Stimulated activated CD4-positive, alpha-beta T cell treated with anti-CD3 and anti-CD28 coated beads, Interleukin-2, amount 100 ng/mL, for 4 hours (primary cell): ENCODE measurements at regions not wholly inside any gene's neighbourhood (a gene's known extent, or its start where the extent isn't known, plus 50 kb on each side); places are given as distances from the start of the nearest gene placed in this dataset.
"Not testable (repeated sequence)": the region's sequence is repeated elsewhere in the genome, so short reads cannot be mapped to it uniquely, and the experiment has no call there.

Source experiments
- DNase-seq: peaks from one replicate; pipeline ENCODE4 v3.0.0-alpha.2; 2020; ENCODE audit warnings: low read depth

DNA sequence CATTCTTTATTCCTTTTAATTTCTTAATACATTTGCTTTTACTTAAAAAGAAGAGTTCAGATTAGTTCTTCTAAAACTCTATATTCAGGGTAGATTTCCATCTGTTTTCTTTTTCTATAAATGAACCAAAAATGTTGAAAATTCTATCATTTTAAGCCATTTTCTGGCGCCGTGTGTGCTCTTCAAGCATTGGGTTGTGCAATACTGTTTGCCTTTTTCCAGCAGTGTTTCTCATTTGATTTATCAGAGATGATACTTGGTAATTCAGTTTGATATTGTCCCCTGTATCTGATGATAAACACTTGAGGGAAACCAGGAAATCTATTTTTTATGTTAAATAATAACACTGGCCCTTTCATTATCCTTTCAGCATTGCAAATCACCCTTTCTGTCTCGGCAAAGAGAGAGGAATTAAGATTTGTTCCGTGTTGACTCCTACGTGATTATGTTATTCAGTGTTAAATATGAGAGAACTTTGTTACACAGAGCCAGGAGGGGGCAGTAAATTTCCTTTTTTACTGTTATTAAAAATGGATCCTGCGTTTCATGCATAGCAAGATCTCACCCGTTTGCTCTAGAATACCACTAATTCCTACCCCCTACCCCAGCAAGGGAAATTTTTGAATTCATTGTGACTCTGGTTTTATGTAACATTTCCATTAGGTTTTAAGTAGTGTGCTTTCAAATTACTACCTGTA, 606.9 kb upstream of the RBFOX1 start:
- no peak for DNase-seq

DNA sequence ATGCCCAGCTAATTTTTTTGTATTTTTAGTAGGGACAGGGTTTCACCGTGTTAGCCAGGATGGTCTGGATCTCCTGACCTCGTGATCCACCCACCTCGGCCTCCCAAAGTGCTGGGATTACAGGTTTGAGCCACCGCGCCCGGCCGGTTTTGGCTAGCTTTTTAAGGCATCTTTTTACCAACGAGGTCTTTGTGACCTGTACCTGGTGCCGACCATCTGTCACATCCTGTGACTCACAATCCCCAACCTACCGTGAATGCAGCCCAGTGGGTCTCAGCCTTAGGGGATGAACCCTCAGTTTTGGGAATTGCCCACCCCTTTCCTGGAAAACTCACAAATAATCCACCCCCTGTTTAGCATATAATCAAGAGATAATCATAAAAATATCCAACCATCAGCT, 607.4 kb upstream of the RBFOX1 start:
- DNase-seq: not testable (repeated sequence)

DNA sequence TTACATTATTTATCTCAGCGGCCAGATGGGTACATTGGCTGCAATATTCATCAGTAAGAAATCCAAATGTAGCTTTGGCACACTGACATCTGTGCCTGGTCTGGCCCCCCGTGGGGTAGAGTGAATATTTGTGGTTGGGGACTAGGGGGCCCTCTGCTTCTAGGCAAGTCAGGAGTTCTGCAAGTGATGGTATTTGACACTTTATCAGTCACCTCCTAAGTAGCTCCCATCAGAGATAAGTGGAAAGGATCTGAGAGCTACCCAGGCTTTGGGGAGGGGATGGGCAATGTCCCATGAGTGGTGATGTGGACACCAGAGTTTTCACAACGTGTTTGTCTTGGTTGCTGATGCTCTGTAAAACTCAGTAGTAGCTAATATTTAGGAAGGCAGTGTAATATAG, 609.9 kb upstream of the RBFOX1 start:
- no peak for DNase-seq

DNA sequence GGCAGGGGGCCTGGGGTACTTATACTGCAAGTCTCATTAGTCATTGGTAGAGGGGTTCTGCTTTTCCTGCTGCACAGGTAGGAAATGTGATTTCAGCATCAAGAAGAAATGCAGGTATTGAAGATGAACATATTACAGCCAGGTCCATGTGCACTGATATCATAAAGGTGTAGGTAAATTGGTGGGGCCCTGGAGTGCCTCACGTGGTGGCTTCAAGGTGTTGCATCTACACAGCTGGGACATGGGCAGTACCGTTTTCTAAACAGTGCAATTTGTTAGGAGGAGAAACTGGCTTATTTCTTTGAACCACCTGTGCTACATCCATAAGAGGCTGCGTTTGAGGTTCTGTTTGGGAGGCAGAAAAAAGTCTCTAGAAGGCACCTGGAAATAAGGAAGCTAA, 618.1 kb upstream of the RBFOX1 start:
- no peak for DNase-seq

DNA sequence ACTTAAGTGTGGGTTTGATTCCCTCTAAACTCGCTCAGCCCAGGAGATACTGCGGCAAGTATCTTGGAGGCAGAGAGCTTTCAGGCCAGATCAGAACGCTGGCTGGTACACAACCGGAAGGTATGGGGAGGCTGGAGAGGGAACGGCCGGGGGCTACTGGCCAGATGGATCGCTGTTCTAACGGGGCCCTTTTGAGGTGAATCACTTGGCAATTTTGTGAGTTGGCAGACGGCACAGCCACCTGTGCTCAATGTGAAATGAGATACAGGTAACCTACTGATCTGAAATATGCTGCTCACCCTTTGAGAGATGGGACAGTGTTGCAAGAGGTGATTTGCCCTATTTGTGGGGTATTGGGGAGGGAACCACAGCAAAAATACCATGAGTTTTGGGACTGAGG, 622.9 kb upstream of the RBFOX1 start:
- no peak for DNase-seq

DNA sequence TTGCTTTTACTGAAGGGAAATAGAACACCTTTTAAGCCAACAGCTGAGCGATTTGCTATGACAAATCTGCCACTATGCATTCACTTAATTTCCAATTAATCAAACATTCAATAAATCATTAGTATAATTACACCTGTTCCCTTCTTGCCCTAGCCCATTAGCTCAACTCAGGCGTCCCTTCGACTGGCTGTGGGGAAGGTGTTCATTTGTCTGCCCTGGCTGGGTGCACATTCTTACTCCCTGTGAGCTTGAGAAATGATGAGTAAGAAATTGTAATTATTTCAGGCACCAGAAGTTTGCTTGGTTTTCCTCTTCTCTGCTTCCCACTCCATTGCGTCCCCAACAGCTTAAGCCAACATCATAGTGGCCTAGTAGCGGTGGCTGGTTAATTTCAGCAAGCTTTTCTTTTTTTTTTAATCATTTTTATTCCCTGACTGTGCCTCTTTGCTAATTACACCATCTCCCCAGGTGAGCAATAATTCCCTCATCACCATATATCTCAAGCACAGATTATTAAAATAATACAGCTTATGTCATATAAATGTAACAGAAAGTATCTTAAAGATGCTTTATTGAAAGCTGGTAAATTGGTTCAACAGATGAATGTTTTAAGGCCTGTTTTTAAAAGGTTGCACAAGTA, 623.9 kb upstream of the RBFOX1 start:
- DNase-seq: no peak

DNA sequence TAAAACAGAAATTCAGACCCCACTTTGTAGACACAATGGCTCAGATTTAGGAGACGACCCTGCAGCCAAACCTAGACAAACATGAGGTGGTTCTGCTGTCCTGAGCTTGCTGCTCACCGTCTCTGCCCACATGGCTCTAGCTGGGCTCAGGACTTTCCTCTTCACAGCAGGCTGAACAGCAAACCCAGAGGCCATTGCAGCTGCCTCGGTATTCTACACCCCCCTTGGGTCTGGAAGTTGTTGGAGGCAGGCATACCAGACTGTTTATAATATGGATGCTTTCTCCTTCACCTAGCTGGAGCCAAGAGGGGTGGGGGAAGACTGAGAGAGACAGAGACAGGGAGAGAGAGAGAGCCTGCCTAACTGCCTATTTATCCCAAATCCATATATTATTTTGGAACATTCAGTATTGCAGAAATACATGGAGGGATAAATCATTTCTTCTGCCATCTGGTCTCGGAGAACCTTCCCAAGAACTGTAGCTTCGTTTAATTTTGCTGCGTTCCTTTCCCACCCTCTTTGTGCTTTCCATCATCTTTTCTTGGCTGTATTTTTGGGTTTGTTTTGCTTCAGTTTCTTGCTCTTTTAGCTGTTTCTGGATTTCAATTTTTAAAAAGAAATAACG, 628.2 kb upstream of the RBFOX1 start:
- DNase-seq: no peak

DNA sequence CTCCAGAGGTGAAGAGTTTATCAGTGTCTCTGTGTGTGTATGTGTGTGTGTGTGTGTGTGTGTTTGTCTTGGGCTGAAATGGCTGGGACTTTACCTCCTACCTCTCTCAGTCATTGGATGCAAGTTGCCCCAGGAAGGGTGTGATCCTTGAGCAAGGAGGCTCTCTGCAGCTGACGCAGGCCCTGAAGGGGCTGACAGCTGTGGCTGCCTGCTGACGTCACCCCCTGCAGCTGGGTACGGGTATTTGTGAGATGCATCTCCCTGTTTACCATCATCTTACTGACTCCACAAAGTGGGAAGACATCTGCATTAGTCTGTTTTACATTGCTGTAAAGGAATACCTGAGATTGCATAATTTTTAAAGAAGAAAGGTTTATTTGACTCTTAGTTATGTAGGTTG, 631.5 kb upstream of the RBFOX1 start:
- DNase-seq: no peak

DNA sequence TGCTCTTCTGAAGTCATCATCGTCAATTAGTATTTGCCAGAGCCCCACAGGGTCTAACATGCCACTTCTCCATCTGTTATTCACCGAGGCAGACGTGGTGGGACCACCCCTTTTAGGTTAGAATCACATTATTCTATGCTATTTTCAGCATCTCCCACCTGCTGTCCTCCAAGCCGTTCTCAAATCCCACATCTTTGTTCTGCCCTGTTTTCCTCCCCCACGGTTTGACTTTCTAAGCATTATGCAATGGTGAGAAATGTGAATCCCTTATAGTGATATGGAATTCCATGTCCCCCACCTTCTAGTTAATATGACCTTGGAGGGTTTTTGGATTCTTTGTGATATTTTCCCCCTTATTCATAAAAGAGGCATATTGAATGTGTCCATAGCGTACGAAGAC, 634.1 kb upstream of the RBFOX1 start:
- no peak for DNase-seq

DNA sequence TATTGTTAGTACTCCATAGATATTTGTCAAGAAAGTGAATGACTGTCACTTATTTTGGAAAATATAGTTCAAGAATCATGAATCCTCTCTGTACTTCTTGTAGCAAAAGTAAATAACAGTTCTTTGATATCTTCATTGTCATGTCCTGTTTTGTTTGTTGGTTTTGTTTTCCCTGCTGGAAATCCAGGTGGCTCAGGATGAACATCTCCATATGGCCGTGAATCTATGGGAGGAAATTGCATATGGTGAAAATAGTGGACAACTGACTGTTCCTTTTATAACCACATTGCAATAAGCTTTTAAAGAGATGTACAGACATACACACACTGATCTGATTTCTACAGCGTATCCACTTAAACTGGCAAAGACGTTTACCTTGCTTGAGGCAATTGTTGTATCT, 637.0 kb upstream of the RBFOX1 start:
- DNase-seq: no peak

DNA sequence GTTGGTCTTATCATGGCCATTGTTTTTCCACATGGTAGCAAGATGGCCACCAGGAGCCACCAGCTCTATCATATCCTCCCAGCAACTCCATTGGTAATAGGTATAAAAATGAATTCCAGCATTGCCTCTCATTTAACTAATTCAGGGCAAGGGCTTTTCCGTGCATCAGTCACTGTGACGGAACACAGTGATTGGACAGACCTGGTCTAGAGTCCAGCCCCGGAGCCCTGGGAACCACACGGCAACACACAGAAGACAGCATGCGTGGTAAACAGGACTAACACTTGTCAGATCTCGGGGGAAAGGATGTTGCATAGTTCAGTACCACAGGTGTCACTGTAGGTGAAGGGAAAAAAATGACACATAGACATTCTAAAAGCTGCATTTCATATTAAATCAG, 638.0 kb upstream of the RBFOX1 start:
- no peak for DNase-seq

DNA sequence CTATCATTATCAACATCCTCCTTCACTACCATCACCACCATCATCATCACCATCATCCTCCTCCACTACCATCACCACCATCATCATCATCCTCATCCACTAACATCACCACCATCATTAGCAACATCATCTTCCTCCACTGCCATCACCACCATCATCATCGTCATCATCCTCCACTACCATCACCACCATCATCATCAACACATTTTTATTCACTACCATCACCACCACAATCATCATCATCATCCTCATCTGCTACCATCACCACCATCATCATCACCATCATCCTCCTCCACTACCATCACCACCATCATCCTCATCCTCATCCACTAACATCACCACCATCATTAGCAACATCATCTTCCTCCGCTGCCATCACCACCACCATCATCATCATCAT, 639.2 kb upstream of the RBFOX1 start:
- DNase-seq: not testable (repeated sequence)

DNA sequence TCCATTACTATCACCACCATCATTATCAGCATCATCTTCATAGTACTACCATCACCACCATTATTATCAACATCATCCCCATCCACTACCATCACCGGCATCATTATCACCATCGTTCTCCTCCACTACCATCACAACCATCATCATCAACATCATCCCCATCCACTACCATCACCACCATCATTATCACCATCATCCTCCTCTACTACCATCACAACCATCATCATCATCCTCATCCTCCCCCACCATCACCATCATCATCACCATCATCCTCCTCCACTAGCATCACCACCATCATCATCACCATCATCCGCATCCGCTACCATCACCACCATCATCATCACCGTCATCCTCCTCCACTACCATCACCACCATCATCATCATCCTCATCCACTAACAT, 639.8 kb upstream of the RBFOX1 start:
- no peak for DNase-seq

DNA sequence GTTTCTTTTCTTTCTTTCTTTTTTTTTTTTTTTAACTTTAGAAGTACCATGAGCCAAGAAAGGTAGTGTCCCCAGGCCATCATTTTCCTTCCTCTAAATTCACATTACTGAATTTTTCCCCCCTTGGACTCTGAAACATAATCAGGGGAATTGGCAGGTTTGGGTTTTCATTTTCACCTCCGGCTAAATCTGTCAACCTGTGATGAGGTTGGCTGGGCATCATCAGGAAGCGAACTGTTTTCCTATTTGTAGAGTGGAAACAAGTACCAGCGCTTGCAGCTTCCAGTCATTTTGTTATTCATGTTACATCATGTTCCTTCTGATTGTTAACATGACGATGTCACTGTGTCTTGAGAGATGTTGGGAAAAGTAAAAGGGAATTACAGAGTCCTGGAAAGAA, 641.9 kb upstream of the RBFOX1 start:
- no peak for DNase-seq

DNA sequence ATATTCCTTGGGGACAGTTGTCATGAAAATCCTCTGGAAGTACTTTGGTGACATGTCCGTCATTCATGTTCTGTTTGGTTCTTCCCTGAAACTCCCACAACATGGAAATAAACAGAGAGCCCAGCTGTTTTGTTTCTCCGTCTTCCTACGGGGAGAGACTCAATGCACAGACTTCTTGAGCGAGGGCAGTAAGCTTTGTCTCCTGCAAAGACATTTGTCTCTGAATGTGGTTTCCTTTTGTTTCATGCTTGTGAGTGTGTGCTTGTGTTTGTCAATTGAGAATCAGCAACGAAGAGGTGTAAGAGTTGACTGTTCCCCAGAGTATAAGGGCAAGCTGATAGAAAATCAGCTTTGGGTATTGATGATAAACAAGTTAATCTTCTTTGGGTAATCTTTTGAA, 643.0 kb upstream of the RBFOX1 start:
- DNase-seq: no peak

DNA sequence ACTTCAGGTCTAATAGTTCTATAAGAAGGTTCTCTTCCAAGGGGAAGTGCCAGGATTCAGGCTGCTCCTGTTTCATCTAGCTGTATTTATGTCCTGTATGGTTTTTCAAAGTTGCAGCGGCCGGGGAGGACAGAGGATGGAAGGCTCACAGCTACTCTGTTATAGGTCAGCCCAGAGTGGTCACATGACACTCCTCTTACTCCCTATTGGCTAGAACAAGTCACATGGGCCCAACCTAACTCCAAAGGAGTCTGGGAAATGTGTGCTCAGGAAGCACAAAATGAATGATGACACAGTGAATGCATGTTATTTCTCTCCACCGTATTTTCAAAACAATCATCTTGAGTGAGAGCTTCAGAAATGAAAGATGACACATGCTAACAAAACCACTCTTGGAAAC, 645.1 kb upstream of the RBFOX1 start:
- no peak for DNase-seq

DNA sequence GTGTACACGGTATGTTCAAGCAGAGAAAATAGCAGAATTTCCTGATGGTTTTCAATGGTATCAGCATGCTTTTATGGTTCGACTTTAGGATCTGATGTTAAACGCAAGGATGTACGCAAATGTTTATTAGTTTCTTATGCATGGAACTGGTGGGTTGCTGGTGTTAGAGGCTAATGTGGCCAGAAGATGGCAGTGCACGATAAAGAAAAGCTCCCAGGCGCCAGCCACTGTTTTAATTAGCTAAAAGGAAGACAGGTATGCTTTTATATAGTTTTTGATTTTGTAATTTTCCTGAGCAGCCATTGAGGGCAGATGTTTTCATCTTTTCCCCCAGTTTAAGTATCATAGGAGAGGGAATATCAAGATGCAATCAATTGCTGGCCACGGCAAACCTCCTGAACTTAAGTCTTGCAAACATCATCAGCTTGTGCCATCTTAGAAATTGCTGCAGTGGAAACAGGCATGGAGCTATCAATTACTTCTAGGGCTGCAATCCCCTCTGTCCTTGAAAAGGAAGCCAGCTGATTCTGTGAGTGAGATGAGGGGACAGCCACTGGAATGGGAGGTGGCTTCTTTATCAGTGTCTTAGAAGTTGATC, 648.5 kb upstream of the RBFOX1 start:
- no peak for DNase-seq

DNA sequence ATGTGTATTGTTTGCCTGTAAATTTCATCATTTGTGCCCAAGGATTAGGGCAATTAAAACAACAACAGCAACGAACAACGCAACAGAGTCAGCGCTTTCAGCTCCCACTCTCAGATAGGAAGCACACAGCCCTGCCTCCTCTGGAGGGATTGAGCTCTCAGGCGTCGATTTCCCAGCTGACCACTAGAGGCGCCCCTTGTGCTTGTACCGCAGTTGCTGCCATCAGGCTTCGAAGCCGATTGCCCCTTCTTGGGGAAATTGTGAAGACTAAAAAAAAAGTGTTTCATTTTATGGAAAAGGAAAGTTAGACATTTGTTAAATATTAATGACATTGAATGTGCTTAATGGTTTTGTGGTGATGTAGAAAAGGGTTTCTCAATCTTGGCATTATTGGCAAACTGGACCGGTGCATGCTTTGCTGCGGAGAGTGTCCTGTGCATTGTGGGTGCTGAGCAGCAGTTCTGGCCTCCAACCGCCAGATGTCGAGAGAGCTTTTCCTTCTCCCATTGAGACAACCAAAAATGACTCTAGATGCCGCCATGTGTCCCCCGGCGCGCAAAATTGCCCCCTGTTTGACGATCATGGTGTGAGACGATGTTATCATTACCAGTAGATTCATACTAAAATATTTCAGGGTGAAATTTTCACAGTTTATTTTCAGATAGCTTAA, 650.4 kb upstream of the RBFOX1 start:
- DNase-seq: no peak

DNA sequence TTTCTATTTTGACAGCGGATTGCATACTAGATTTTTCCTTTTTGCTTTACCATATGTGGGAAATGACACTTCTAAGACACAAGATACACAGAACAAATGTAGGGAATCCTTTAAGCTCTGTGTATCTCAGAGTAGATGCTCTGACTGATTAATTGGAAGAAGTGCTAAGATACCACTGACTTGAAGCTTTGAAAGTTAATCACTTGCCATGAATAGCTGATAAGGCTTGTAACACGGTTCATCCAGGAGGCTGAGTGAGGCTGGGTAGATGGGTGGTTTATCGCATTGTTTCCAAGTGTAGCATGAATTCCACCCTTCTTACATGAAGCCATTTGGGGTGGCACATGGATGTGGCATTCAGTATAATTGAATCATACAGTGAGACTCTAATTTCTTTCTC, 654.1 kb upstream of the RBFOX1 start:
- no peak for DNase-seq

DNA sequence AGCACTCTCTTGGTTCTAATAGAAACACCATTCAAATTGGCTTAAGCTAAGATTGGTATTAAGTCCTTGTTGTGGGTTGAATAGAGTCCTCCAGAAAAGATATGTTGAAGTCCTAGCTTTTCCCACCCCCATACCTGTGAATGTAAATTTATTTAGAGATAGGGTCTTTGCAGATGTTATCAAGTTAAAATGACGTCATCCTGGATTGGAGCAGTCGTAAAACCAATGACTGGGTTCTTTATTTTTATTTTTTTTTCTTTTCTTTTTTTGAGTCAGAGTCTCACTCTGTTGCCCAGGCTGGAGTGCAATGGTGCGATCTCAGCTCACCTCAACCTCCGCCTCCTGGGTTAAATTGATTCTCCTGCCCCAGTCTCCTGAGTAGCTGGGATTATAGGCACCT, 658.6 kb upstream of the RBFOX1 start:
- DNase-seq: no peak

DNA sequence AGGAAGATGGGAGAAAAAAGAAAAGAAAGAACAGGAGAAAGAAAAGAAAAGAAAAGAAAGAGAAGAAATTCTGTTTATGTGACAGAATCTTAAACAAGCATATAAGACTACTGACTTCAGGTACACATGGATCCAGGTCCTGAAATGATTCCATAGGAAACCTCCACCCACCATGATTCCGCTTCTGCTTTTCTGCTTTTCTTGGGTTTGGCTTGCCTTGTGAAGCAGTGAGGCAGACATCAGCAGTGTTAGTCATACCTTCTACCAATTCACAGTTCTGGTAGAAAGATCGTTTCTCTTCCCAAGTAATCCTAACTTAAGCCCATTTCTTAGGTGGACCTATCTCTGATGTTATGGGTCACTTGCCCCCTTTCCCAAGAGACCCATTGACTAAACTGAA, 660.1 kb upstream of the RBFOX1 start:
- no peak for DNase-seq

DNA sequence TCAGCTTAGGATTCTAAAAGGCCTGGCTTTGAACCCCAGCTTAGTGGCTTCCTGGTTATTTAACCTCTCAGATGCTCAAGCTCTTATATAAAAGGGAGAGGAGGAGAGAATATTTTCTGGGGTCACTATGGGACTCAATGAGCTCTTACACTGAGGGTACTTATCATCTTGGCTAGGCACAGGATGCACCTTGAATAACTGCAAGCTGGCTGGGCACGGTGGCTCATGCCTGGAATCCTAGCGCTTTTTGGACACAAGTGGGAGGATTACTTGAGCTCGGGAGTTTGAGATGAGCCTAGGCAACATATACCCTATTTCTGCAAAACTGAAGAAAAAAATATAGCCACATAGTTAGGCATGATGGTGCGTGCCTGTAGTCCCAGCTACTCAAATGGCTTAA, 665.3 kb upstream of the RBFOX1 start:
- DNase-seq: no peak

DNA sequence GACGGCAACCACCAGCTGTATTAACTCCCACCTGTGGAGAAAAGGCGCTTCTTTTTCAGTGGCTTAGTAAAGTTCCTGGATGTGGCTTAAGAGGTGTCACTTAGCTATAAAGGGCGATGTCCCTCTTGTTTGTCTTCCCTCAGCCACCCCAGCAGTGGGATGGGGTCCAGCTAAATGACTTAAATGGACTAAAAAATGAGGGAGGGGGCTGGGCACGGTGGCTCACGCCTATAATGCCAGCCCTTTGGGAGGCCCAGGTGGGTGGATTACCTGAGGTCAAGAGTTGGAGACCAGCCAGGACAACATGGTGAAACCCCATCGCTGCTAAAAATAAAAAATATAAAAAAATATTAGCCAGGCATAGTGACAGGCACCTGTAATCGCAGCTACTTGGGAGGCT, 667.5 kb upstream of the RBFOX1 start:
- no peak for DNase-seq
